AG09319 (cell line): ENCODE measurements at regions not wholly inside any gene's neighbourhood (a gene's known extent, or its start where the extent isn't known, plus 50 kb on each side); places are given as distances from the start of the nearest gene placed in this dataset.
A peak's percentile ranks its signal among the peaks of the same experiment; 100 is the strongest.

Experiments used
- DNase-seq: peaks from one replicate; pipeline ENCODE4 v3.0.0-alpha.2; 2010; ENCODE audit warnings: low read depth; ENCODE audit errors: extremely low read depth
- TF ChIP-seq, protein P1 (sequence below): IDR thresholded peaks from 2 replicates; pipeline ENCODE4 v1.5.1; 2011; ENCODE audit warnings: low read depth, mild to moderate bottlenecking, inconsistent platforms, low read length, moderate library complexity

GRCh38 chr1:88063605-88064004 is 620.5 kb upstream of the PKN2 start:
- no peak for DNase-seq
- TF ChIP-seq, protein P1, sequence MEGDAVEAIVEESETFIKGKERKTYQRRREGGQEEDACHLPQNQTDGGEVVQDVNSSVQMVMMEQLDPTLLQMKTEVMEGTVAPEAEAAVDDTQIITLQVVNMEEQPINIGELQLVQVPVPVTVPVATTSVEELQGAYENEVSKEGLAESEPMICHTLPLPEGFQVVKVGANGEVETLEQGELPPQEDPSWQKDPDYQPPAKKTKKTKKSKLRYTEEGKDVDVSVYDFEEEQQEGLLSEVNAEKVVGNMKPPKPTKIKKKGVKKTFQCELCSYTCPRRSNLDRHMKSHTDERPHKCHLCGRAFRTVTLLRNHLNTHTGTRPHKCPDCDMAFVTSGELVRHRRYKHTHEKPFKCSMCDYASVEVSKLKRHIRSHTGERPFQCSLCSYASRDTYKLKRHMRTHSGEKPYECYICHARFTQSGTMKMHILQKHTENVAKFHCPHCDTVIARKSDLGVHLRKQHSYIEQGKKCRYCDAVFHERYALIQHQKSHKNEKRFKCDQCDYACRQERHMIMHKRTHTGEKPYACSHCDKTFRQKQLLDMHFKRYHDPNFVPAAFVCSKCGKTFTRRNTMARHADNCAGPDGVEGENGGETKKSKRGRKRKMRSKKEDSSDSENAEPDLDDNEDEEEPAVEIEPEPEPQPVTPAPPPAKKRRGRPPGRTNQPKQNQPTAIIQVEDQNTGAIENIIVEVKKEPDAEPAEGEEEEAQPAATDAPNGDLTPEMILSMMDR: no peak

DNA sequence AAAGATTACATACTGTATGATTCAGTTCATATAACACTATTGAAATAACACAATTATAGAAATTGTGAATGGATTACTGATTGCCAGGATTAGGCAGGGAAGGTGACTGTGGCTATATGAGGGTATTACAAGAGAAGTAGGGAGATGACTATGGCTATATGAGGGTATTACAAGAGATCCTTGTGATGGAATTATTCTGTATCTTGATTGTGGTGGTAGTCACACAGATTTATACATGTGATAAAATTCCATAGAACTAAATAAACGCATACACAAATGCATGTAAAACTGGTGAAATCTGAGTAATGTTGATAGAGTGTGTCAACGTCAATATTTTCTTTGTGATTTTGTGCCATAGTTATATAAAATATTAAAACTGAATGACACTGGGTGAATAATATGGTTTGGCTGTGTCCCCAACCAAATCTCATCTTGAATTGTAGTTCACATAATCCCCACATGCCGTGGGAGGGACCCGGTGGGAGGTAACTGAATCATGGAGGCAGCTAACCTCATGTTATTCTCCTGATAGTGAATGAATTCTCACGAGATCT is 615.6 kb upstream of the PKN2 start:
- TF ChIP-seq, protein P1: no peak

DNA sequence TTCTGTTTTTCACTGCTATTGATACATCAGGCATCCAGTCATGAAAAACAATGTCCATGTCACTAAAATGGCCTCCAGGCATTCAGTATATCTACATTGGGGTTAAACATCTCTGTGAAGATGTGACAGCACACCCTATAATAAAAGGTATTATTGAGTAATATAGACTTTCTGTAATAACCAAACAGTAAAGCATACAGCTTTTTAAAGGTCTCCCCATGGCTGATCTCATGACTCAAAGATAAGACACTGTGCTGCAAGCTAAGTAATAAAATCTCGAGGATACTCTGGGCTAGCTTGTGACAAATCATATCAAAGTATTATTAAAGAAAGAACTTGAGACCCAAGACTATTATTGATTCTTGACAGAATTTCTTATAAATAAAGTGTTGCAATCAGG is 613.1 kb upstream of the PKN2 start:
- no peak for DNase-seq
- TF ChIP-seq, protein P1: no peak

More for the DNA sequence above, 615.6 kb upstream of the PKN2 start:
- DNase-seq: no peak

DNA sequence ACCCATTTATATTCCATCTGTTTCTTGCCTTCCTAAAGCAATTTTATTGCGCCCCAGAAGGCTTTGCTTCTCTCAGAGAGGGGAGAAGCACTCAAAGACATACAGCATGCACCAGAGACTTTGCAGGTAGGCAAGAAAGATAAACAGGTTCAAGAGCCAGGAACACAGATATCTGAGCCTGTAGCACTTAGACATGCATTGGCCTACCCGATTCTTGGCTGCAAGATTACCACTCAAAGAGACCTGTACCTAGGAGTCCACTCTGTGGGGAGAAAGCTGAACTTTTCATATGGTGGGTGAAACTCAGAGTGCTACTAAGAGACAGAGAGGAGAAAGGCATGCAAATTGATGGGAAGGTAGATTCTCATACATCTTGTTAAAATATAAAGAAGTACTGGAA is 609.4 kb upstream of the PKN2 start:
- no peak for DNase-seq
- TF ChIP-seq, protein P1: no peak

DNA sequence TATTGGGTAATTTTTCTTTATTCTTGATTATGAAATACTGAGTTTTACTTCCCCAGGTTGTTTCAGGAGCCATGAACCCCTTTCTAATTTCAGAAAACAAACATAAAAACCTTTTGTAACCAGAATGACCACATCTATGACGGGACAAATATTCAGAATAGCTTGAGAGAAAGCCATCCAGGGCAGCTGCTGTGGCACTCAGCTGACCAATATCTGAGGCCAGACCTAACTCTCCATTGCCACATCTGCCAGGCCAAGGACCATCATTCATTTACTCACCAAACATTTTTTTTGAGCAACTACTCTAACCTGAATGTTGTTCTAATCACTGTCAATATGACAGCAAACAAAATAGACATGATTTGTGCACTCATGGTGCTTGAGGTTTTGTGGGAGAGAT is 608.3 kb upstream of the PKN2 start:
- TF ChIP-seq, protein P1: no peak
- no peak for DNase-seq

DNA sequence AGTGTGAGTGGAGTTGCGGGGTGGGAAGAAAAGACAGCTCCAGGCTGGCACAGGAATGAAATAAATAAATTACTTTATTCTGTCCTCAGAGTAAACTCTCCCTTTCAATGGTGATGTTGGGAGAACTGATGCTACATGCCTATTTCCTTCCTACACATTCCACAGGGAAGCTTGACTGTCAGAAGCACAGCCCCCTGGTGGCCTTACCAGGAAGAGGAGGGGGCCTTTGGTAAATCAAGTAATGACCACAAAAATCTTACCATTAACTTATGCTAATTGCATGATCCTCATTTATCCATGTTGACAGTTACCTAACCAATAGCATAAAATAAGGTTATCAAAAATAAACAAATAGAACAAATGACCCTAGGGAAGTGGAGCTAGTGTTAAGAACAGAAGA is 605.0 kb upstream of the PKN2 start:
- DNase-seq: no peak
- TF ChIP-seq, protein P1: peak; percentile 30

DNA sequence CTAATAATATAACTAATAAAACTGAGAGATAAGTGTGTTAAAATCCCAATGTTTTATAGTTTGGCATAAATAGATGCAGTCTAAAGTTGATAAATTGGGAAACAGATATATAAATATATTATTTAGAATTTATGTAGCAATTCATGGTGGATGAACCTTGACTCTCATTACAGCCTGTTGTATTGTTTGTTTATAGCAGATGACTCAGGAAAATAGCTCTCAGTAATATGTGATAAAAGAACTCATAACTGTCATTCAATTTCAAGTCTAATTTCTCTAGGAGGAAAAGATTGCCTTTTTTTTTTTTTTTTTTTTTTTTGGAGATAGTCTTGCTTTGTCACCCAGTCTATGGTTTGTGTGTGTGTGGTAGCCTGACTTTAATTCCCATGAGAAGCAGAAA is 603.2 kb upstream of the PKN2 start:
- TF ChIP-seq, protein P1: no peak
- no peak for DNase-seq
